ENCODE measurements at regions not wholly inside any gene's neighbourhood (a gene's known extent, or its start where the extent isn't known, plus 50 kb on each side); places are given as distances from the start of the nearest gene placed in this dataset.

DNA sequence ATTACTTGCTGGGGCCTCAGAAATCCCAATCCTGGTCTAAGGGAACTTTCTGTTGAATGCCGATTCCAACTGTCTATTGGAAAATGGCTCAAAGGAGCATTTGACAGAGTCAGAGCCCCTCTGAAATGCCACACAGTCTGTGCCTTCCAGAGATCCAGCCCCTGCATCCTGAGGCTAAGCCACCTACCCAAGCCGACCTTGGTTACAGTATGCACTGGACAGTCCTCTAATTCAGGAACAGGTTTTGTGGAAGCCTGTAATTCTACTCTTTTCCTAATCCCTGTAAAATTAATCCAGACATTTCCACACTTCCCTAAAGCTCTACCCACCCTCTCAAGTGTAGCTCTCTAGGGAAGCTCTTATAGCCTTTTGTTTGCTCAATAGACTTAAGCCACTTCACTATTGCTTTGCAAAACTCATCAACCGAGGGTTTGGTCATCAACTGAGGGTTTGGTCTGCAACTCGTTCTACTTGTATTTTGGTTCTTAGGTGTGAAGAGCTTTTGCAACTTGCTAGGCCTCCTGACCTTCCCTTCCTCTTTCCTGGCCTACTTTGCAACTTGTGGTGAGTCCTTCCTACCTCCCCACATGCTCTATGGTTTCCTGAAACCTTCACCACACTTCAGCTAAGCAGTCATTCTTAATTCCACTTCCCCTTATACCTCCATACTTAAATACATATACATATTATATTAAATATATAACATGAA lies 364.8 kb downstream of the SFMBT2 start:
- WGBS (ENCODE audit: insufficient coverage), result 88% methylated on average over 2 of the region's 4 CpGs
- H3K36me3 ChIP-seq (ENCODE audit: control insufficient read depth in 4 of 4, insufficient read depth in 4 of 4, low read length in 3 of 4), result no peaks in the 10 kb centered on the region
- CTCF ChIA-PET, result no interaction called here
- peaks cover 0 to 14% (median 5%) of the 10 kb centered on the region in 5 experiments for H3K9me3 ChIP-seq (ENCODE audit: control extremely low read depth in 1 of 5, control insufficient read depth in 4 of 5, insufficient read depth in 2 of 5, low read depth in 1 of 5, low read length in 4 of 5)
- peaks cover 9 to 51% (median 40%) of the 10 kb centered on the region in 4 experiments for H3K4me1 ChIP-seq (ENCODE audit: control extremely low read depth in 1 of 4, control insufficient read depth in 4 of 4, insufficient read depth in 4 of 4, low read length in 3 of 4)
- peak; percentile 89 to 99 (median 98) for DNase-seq
- H3K4me3 ChIP-seq (ENCODE audit: control insufficient read depth in 1 of 7, extremely low read depth in 1 of 7, insufficient read depth in 4 of 7, low read depth in 2 of 7, low read length in 6 of 7), result no peak overlapping the region
- POLR2A ChIA-PET, result interaction anchor here (1.1 kb wide), 1 partner anchor 118 kb away, joined by 3 read pairs; no protein-coding TSS in a partner anchor
- H3K27ac ChIP-seq (ENCODE audit: insufficient read depth in 1 of 2, low read depth in 1 of 2, low read length in 2 of 2, poor library complexity in 1 of 2, severe bottlenecking in 2 of 2), result no peak overlapping the region
- H3K27me3 ChIP-seq (replicated peaks in 2 of 5; ENCODE audit: control insufficient read depth in 4 of 5, insufficient read depth in 5 of 5, low read length in 4 of 5), result no peaks in the 10 kb centered on the region

DNA sequence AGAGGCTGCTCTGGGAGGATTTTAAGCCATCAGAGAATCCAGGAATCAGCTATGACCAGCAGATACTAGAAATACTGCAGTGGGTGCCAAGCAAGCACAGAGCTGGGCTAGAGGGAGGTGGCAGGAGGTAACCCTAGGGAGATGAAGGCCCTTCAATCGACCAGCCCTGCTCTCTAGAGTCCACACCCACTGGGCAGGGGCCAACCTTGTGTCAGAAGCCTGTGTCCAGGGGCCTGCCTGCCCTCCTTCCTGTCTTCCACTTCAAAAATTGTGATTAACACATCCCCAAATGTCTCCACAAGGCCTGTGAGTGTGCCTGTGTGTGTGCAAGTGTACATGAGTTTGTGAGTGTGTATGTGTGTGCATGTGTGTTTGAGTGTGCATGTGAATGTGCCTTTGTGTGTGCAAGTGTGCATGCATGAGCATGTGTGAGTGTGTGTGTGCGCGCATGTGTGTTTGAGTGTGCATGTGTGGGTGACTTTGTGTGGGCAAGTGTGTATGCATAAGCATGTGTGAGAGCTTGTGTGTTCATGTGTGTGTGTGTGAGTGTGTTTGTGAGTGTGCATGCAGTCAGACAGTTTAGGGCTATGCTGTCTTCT lies 367.7 kb downstream of the SFMBT2 start:
- peaks cover 9 to 54% (median 38%) of the 10 kb centered on the region in 4 experiments for H3K4me1 ChIP-seq (ENCODE audit: control extremely low read depth in 1 of 4, control insufficient read depth in 4 of 4, insufficient read depth in 4 of 4, low read length in 3 of 4)
- no peak overlapping the region for H3K4me3 ChIP-seq (ENCODE audit: control insufficient read depth in 1 of 7, extremely low read depth in 1 of 7, insufficient read depth in 4 of 7, low read depth in 2 of 7, low read length in 6 of 7)

DNA sequence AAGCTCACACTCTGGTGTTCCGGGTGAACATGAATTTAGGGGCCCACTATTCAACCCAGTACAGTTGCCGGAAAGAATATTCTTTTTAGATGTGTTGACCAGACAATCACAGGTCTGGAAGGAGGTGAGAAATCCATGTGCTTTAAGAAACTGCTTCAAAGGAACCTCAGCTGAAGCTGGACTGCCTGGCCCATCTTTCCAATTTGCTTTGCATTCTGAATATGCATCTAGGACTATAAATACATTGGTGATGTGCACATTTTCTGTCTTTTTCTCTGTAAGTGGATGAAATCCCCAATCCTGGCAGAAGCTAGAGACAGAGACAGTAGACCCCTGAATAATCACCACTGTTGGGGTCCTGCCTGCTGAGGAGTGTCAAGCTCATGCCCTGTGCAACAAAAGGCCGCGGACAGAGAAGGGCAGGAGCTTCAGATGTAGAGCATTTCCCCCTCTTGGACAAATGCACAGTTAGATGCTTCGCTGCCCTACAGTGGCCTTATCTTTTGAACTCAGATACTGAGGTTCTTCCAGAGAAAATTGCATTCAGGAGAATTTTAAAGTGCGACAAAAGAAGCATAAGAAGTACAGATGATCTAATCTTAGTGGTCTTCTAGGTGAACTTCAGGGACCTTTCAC lies 368.3 kb downstream of the SFMBT2 start:
- no peak for DNase-seq
- no peaks in the 10 kb centered on the region for H3K27me3 ChIP-seq (replicated peaks in 2 of 5; ENCODE audit: control insufficient read depth in 4 of 5, insufficient read depth in 5 of 5, low read length in 4 of 5)
- H3K4me1 ChIP-seq (ENCODE audit: control extremely low read depth in 1 of 4, control insufficient read depth in 4 of 4, insufficient read depth in 4 of 4, low read length in 3 of 4), result peaks cover 9 to 53% (median 32%) of the 10 kb centered on the region in 4 experiments
- WGBS (ENCODE audit: insufficient coverage), result 83% methylated on average over 4 of the region's 6 CpGs
- H3K9me3 ChIP-seq (ENCODE audit: control extremely low read depth in 1 of 5, control insufficient read depth in 4 of 5, insufficient read depth in 2 of 5, low read depth in 1 of 5, low read length in 4 of 5), result peaks cover 0 to under 1% (median 0%) of the 10 kb centered on the region in 5 experiments
- CTCF ChIA-PET, result interaction anchor here (0.6 kb wide), 1 partner anchor 32 kb away, joined by 3 read pairs; no protein-coding TSS in a partner anchor
- H3K36me3 ChIP-seq (ENCODE audit: control insufficient read depth in 4 of 4, insufficient read depth in 4 of 4, low read length in 3 of 4), result no peaks in the 10 kb centered on the region
- H3K4me3 ChIP-seq (ENCODE audit: control insufficient read depth in 1 of 7, extremely low read depth in 1 of 7, insufficient read depth in 4 of 7, low read depth in 2 of 7, low read length in 6 of 7), result no peak overlapping the region
- no peak overlapping the region for H3K27ac ChIP-seq (ENCODE audit: insufficient read depth in 1 of 2, low read depth in 1 of 2, low read length in 2 of 2, poor library complexity in 1 of 2, severe bottlenecking in 2 of 2)
- POLR2A ChIA-PET, result no interaction called here

More for the DNA sequence above, 367.7 kb downstream of the SFMBT2 start:
- H3K27me3 ChIP-seq (replicated peaks in 2 of 5; ENCODE audit: control insufficient read depth in 4 of 5, insufficient read depth in 5 of 5, low read length in 4 of 5), result no peaks in the 10 kb centered on the region
- H3K27ac ChIP-seq (ENCODE audit: insufficient read depth in 1 of 2, low read depth in 1 of 2, low read length in 2 of 2, poor library complexity in 1 of 2, severe bottlenecking in 2 of 2), result no peak overlapping the region
- no peak for DNase-seq
- H3K36me3 ChIP-seq (ENCODE audit: control insufficient read depth in 4 of 4, insufficient read depth in 4 of 4, low read length in 3 of 4), result no peaks in the 10 kb centered on the region
- WGBS (ENCODE audit: insufficient coverage), result 100% methylated on average over 3 of the region's 3 CpGs
- ChIA-PET CTCF (no interaction called here), POLR2A (no interaction called here)
- peaks cover 0 to 5% (median 0%) of the 10 kb centered on the region in 5 experiments for H3K9me3 ChIP-seq (ENCODE audit: control extremely low read depth in 1 of 5, control insufficient read depth in 4 of 5, insufficient read depth in 2 of 5, low read depth in 1 of 5, low read length in 4 of 5)

DNA sequence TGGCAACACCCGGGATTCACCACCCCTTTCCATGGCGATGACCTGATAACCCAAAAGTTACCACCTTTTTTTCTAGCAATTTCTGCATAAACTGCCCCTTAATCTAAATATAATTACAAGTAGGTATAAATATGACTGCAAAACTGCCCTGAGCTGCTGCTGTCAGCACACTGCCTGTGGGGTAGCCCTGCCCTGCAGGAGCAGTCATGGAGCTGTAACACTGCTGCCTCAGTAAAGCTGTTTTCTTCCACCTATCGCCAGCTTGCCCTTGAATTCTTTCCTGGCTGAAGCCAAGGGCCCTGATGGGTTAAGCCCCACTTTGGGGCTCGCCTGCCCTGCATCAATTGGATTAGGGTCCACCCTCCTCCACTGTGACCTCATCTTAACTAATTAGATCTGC lies 368.8 kb downstream of the SFMBT2 start:
- ChIA-PET POLR2A (no interaction called here), CTCF (interaction anchor here (0.6 kb wide), 2 partner anchors 33 to 139 kb away, joined by 3 read pairs; no protein-coding TSS in a partner anchor)
- no peak overlapping the region for H3K4me3 ChIP-seq (ENCODE audit: control insufficient read depth in 1 of 7, extremely low read depth in 1 of 7, insufficient read depth in 4 of 7, low read depth in 2 of 7, low read length in 6 of 7)
- H3K36me3 ChIP-seq (ENCODE audit: control insufficient read depth in 4 of 4, insufficient read depth in 4 of 4, low read length in 3 of 4), result no peaks in the 10 kb centered on the region
- peaks cover 6 to 51% (median 29%) of the 10 kb centered on the region in 4 experiments for H3K4me1 ChIP-seq (ENCODE audit: control extremely low read depth in 1 of 4, control insufficient read depth in 4 of 4, insufficient read depth in 4 of 4, low read length in 3 of 4)
- H3K27me3 ChIP-seq (replicated peaks in 2 of 5; ENCODE audit: control insufficient read depth in 4 of 5, insufficient read depth in 5 of 5, low read length in 4 of 5), result no peaks in the 10 kb centered on the region
- no peaks in the 10 kb centered on the region for H3K9me3 ChIP-seq (ENCODE audit: control extremely low read depth in 1 of 5, control insufficient read depth in 4 of 5, insufficient read depth in 2 of 5, low read depth in 1 of 5, low read length in 4 of 5)
- 100% methylated on average over 1 of the region's 4 CpGs for WGBS (ENCODE audit: insufficient coverage)
- no peak overlapping the region for H3K27ac ChIP-seq (ENCODE audit: insufficient read depth in 1 of 2, low read depth in 1 of 2, low read length in 2 of 2, poor library complexity in 1 of 2, severe bottlenecking in 2 of 2)
- no peak for DNase-seq

DNA sequence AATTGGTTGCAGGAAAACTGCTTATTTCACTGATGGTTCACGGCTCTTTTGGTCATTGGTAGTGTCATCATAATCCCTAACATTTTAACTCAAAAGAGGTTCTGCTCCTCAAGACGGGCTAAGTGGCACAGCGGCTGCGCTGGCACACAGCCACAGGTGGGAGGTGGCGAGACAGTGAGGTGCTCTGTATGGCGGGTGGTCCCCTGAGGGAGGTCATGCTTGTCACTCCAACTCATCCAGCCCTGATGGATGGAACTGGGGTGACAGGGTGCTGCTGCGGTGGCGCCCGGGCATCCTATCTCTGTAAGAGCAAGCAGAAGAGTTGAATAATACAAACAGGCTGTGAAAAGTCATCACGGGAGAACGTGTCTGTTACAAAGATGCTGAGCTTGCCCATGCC lies 370.2 kb downstream of the SFMBT2 start:
- ChIA-PET CTCF (no interaction called here), POLR2A (no interaction called here)
- DNase-seq, result no peak
- Histone ChIP-seq H3K4me1 (ENCODE audit: control extremely low read depth in 1 of 4, control insufficient read depth in 4 of 4, insufficient read depth in 4 of 4, low read length in 3 of 4) (peaks cover 9 to 46% (median 19%) of the 10 kb centered on the region in 4 experiments), H3K36me3 (ENCODE audit: control insufficient read depth in 4 of 4, insufficient read depth in 4 of 4, low read length in 3 of 4) (no peaks in the 10 kb centered on the region), H3K4me3 (ENCODE audit: control insufficient read depth in 1 of 7, extremely low read depth in 1 of 7, insufficient read depth in 4 of 7, low read depth in 2 of 7, low read length in 6 of 7) (no peak overlapping the region), H3K27ac (ENCODE audit: insufficient read depth in 1 of 2, low read depth in 1 of 2, low read length in 2 of 2, poor library complexity in 1 of 2, severe bottlenecking in 2 of 2) (no peak overlapping the region), H3K9me3 (ENCODE audit: control extremely low read depth in 1 of 5, control insufficient read depth in 4 of 5, insufficient read depth in 2 of 5, low read depth in 1 of 5, low read length in 4 of 5) (no peaks in the 10 kb centered on the region), H3K27me3 (replicated peaks in 2 of 5; ENCODE audit: control insufficient read depth in 4 of 5, insufficient read depth in 5 of 5, low read length in 4 of 5) (no peaks in the 10 kb centered on the region)
- WGBS (ENCODE audit: insufficient coverage), result 95% methylated on average over 11 of the region's 11 CpGs

DNA sequence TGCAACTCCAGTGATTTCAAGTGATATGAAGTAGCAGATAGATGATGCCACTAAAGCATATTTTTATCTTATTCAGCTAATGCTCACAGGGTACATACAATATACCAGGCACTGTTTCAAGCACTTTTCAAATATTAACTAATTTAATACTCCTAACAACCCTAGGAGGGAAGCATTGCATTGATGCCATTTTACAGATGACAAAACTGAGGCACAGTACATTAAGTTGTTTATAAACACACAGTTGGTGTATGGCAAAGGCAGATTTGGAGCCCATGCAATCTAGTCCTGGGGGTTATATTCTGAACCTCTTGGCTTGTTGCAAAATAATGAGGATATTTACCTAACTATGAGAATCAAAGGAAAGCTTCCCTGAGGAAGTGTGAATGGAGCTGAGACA lies 371.0 kb downstream of the SFMBT2 start:
- ChIA-PET CTCF (no interaction called here), POLR2A (no interaction called here)
- Histone ChIP-seq H3K27ac (ENCODE audit: insufficient read depth in 1 of 2, low read depth in 1 of 2, low read length in 2 of 2, poor library complexity in 1 of 2, severe bottlenecking in 2 of 2) (no peak overlapping the region), H3K4me1 (ENCODE audit: control extremely low read depth in 1 of 4, control insufficient read depth in 4 of 4, insufficient read depth in 4 of 4, low read length in 3 of 4) (peaks cover 7 to 42% (median 21%) of the 10 kb centered on the region in 4 experiments), H3K27me3 (replicated peaks in 2 of 5; ENCODE audit: control insufficient read depth in 4 of 5, insufficient read depth in 5 of 5, low read length in 4 of 5) (no peaks in the 10 kb centered on the region), H3K36me3 (ENCODE audit: control insufficient read depth in 4 of 4, insufficient read depth in 4 of 4, low read length in 3 of 4) (no peaks in the 10 kb centered on the region), H3K4me3 (ENCODE audit: control insufficient read depth in 1 of 7, extremely low read depth in 1 of 7, insufficient read depth in 4 of 7, low read depth in 2 of 7, low read length in 6 of 7) (no peak overlapping the region), H3K9me3 (ENCODE audit: control extremely low read depth in 1 of 5, control insufficient read depth in 4 of 5, insufficient read depth in 2 of 5, low read depth in 1 of 5, low read length in 4 of 5) (no peaks in the 10 kb centered on the region)
- no peak for DNase-seq

DNA sequence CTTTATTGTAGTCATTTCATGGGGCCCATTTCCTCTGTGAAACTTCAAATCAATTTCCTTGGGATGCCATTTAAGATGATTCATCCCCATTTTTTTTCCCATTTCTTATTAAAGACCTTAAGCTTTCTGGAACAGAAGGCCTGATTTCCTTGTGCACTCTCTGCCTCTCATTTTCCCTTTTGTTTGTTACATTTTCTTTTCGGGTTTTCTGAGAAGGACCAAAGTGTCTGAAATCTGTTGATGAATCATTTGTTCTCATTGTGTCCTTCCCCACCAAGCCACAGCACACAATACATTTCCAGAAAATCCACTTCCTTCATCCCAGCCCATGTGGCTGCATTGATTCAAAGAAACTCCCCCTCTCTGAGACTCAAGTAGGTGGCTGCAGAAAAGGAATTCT lies 372.4 kb downstream of the SFMBT2 start:
- Histone ChIP-seq H3K4me1 (ENCODE audit: control extremely low read depth in 1 of 4, control insufficient read depth in 4 of 4, insufficient read depth in 4 of 4, low read length in 3 of 4) (peaks cover 7 to 29% (median 15%) of the 10 kb centered on the region in 4 experiments), H3K27me3 (replicated peaks in 2 of 5; ENCODE audit: control insufficient read depth in 4 of 5, insufficient read depth in 5 of 5, low read length in 4 of 5) (no peaks in the 10 kb centered on the region), H3K9me3 (ENCODE audit: control extremely low read depth in 1 of 5, control insufficient read depth in 4 of 5, insufficient read depth in 2 of 5, low read depth in 1 of 5, low read length in 4 of 5) (no peaks in the 10 kb centered on the region), H3K36me3 (ENCODE audit: control insufficient read depth in 4 of 4, insufficient read depth in 4 of 4, low read length in 3 of 4) (no peaks in the 10 kb centered on the region), H3K27ac (ENCODE audit: insufficient read depth in 1 of 2, low read depth in 1 of 2, low read length in 2 of 2, poor library complexity in 1 of 2, severe bottlenecking in 2 of 2) (no peak overlapping the region), H3K4me3 (ENCODE audit: control insufficient read depth in 1 of 7, extremely low read depth in 1 of 7, insufficient read depth in 4 of 7, low read depth in 2 of 7, low read length in 6 of 7) (no peak overlapping the region)
- POLR2A ChIA-PET, result no interaction called here
- WGBS (ENCODE audit: insufficient coverage), result no CpG with 5 or more reads among the region's 1 CpG
- DNase-seq, result no peak
- CTCF ChIA-PET, result no interaction called here

Data from common myeloid progenitor, CD34-positive (primary cell).